Neural progenitor cell (in vitro differentiated cells): ENCODE measurements at regions not wholly inside any gene's neighbourhood (a gene's known extent, or its start where the extent isn't known, plus 50 kb on each side); places are given as distances from the start of the nearest gene placed in this dataset.
A peak's percentile ranks its signal among the peaks of the same experiment; 100 is the strongest.

Source experiments
- DNase-seq: peaks from one replicate; pipeline ENCODE4 v3.0.0-alpha.2; 2016; ENCODE audit warnings: low spot score
- H2AFZ ChIP-seq: fragments of 200-600 bp; sonication (generic); replicated peaks from 2 replicates; pipeline ENCODE4 v1.6.1; 2016; ENCODE audit warnings: antibody characterized with exemption
- H3F3A ChIP-seq: fragments of 200-600 bp; sonication (generic); 2 replicates; pipeline ENCODE4 v1.6.1; 2016; ENCODE audit warnings: antibody characterized with exemption, low read depth
- H3K27ac ChIP-seq: fragments of 200-600 bp; sonication (generic); 2 replicates; pipeline ENCODE4 v1.5.1; 2016; ENCODE audit warnings: mild to moderate bottlenecking
- H3K27me3 ChIP-seq: fragments of 200-600 bp; sonication (generic); 2 replicates; pipeline ENCODE4 v1.6.1; 2016; ENCODE audit warnings: mild to moderate bottlenecking, moderate library complexity
- H3K36me3 ChIP-seq: fragments of 200-600 bp; sonication (generic); 2 replicates; pipeline ENCODE4 v1.5.1; 2016
- H3K4me1 ChIP-seq: fragments of 200-600 bp; sonication (generic); 2 replicates; pipeline ENCODE4 v1.6.1; 2016; ENCODE audit warnings: mixed run types
- H3K4me2 ChIP-seq: fragments of 200-600 bp; sonication (generic); 2 replicates; pipeline ENCODE4 v1.6.1; 2016
- H3K4me3 ChIP-seq: fragments of 200-600 bp; sonication (generic); 2 replicates; pipeline ENCODE4 v1.5.1; 2016
- H3K79me2 ChIP-seq: fragments of 200-600 bp; sonication (generic); 2 replicates; pipeline ENCODE4 v1.6.1; 2016; ENCODE audit warnings: low read depth
- H3K9ac ChIP-seq: fragments of 200-600 bp; sonication (generic); 2 replicates; pipeline ENCODE4 v1.6.1; 2016
- H3K9me3 ChIP-seq: fragments of 200-600 bp; sonication (generic); 2 replicates; pipeline ENCODE4 v1.5.1; 2016; ENCODE audit warnings: low read depth
- H4K20me1 ChIP-seq: fragments of 200-600 bp; sonication (generic); 2 replicates; pipeline ENCODE4 v1.6.1; 2016; ENCODE audit warnings: low read depth
- H3K27ac Mint-ChIP-seq: 3 replicates; pipeline ENCODE4 v1.8.0; 2021; ENCODE audit warnings: mixed read lengths
- H3K27me3 Mint-ChIP-seq: 2 replicates; pipeline ENCODE4 v1.8.0; 2022; ENCODE audit warnings: low read depth, mild to moderate bottlenecking, inconsistent platforms, moderate library complexity, mixed read lengths; ENCODE audit not compliant: insufficient read depth
- H3K36me3 Mint-ChIP-seq: 3 replicates; pipeline ENCODE4 v1.8.0; 2021; ENCODE audit warnings: mixed read lengths
- H3K4me1 Mint-ChIP-seq: 3 replicates; pipeline ENCODE4 v1.8.0; 2021; ENCODE audit warnings: mixed read lengths
- H3K4me3 Mint-ChIP-seq: 3 replicates; pipeline ENCODE4 v1.8.0; 2021; ENCODE audit warnings: mild to moderate bottlenecking, moderate library complexity, mixed read lengths
- H3K9me3 Mint-ChIP-seq: 3 replicates; pipeline ENCODE4 v1.8.0; 2020; ENCODE audit warnings: mixed read lengths
- EZH2 ChIP-seq: fragments of 200-600 bp; sonication (generic); IDR thresholded peaks from 2 replicates; pipeline ENCODE4 v1.6.1; 2017; ENCODE audit warnings: antibody characterized with exemption, mild to moderate bottlenecking, moderate library complexity
- EZH2phosphoT487 ChIP-seq: fragments of 200-600 bp; sonication (generic); IDR thresholded peaks from 2 replicates; pipeline ENCODE4 v1.6.1; 2017; ENCODE audit warnings: antibody characterized with exemption
- TF ChIP-seq, protein P1 (sequence below): fragments of 200-600 bp; sonication (generic); IDR thresholded peaks from 2 replicates; pipeline ENCODE4 v1.5.1; 2017; ENCODE audit warnings: antibody characterized with exemption, mild to moderate bottlenecking

- H3K9me3 Mint-ChIP-seq = peaks cover 13% of the 10 kb centered on the region
- H3K27me3 Mint-ChIP-seq = peaks cover under 1% of the 10 kb centered on the region
- H3K9me3 ChIP-seq = no peaks in the 10 kb centered on the region
- no peak overlapping the region for H3K27ac Mint-ChIP-seq
- H3K79me2 ChIP-seq = no peaks in the 10 kb centered on the region
- peaks cover 6% of the 10 kb centered on the region for H3K27me3 ChIP-seq
- H4K20me1 ChIP-seq = no peaks in the 10 kb centered on the region
- peak; percentile 27 for DNase-seq
- H3K36me3 ChIP-seq = no peaks in the 10 kb centered on the region
- H3K36me3 Mint-ChIP-seq = no peaks in the 10 kb centered on the region
- no peak overlapping the region for H3K27ac ChIP-seq
- H3K9ac ChIP-seq = no peak overlapping the region
- no peak overlapping the region for H3K4me3 ChIP-seq
- peaks cover 7% of the 10 kb centered on the region for H3K4me1 Mint-ChIP-seq
- no peak overlapping the region for H2AFZ ChIP-seq
- H3F3A ChIP-seq = no peaks in the 10 kb centered on the region
- H3K4me2 ChIP-seq = no peak overlapping the region
- H3K4me1 ChIP-seq = no peaks in the 10 kb centered on the region
- no peak overlapping the region for H3K4me3 Mint-ChIP-seq
- peak; percentile 94 for TF ChIP-seq EZH2phosphoT487
- TF ChIP-seq, protein P1, sequence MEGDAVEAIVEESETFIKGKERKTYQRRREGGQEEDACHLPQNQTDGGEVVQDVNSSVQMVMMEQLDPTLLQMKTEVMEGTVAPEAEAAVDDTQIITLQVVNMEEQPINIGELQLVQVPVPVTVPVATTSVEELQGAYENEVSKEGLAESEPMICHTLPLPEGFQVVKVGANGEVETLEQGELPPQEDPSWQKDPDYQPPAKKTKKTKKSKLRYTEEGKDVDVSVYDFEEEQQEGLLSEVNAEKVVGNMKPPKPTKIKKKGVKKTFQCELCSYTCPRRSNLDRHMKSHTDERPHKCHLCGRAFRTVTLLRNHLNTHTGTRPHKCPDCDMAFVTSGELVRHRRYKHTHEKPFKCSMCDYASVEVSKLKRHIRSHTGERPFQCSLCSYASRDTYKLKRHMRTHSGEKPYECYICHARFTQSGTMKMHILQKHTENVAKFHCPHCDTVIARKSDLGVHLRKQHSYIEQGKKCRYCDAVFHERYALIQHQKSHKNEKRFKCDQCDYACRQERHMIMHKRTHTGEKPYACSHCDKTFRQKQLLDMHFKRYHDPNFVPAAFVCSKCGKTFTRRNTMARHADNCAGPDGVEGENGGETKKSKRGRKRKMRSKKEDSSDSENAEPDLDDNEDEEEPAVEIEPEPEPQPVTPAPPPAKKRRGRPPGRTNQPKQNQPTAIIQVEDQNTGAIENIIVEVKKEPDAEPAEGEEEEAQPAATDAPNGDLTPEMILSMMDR = no peak
These were observed 1443.0 kb upstream of the LRRTM1 start for GRCh38 chr2:81747481-81748070.

DNA sequence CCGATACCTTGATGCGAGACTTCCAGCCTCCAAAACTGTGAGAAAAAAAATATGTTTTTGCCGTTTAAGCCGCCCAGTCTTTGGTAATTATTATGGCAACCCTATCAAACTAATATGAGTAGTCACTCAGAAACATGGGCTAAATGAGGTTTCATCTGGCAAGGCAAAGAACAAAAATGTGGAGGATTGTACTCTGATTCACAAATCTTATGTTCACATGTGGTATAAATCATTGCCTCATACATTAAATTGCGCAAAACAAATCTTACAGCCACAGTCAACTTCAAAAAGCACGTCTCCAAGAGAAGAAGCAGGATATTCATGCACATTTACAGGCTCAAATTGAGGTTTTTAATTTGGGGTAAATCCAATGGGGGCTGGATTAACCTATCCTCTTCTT is 1435.4 kb upstream of the LRRTM1 start:
- H2AFZ ChIP-seq = no peak overlapping the region
- no peak for DNase-seq
- H3K9me3 ChIP-seq = no peaks in the 10 kb centered on the region
- H4K20me1 ChIP-seq = no peaks in the 10 kb centered on the region
- H3K4me1 ChIP-seq = no peaks in the 10 kb centered on the region
- H3K36me3 Mint-ChIP-seq = no peaks in the 10 kb centered on the region
- H3K36me3 ChIP-seq = no peaks in the 10 kb centered on the region
- no peak for TF ChIP-seq EZH2
- no peak overlapping the region for H3K4me2 ChIP-seq
- H3K4me3 Mint-ChIP-seq = no peak overlapping the region
- no peaks in the 10 kb centered on the region for H3K79me2 ChIP-seq
- no peaks in the 10 kb centered on the region for H3K4me1 Mint-ChIP-seq
- H3K4me3 ChIP-seq = no peak overlapping the region
- no peak overlapping the region for H3K27ac ChIP-seq
- no peaks in the 10 kb centered on the region for H3K9me3 Mint-ChIP-seq
- no peaks in the 10 kb centered on the region for H3K27me3 ChIP-seq
- H3F3A ChIP-seq = no peaks in the 10 kb centered on the region
- peaks cover 2% of the 10 kb centered on the region for H3K27me3 Mint-ChIP-seq
- no peak overlapping the region for H3K9ac ChIP-seq
- H3K27ac Mint-ChIP-seq = no peak overlapping the region

GRCh38 chr2:81734981-81735380 is 1430.4 kb upstream of the LRRTM1 start:
- Histone ChIP-seq H3K27ac (no peak overlapping the region), H3F3A (no peaks in the 10 kb centered on the region), H3K9me3 (no peaks in the 10 kb centered on the region), H3K4me1 (no peaks in the 10 kb centered on the region), H3K4me2 (no peak overlapping the region), H3K4me3 (no peak overlapping the region), H4K20me1 (no peaks in the 10 kb centered on the region), H2AFZ (no peak overlapping the region), H3K79me2 (no peaks in the 10 kb centered on the region), H3K27me3 (no peaks in the 10 kb centered on the region), H3K9ac (no peak overlapping the region), H3K36me3 (no peaks in the 10 kb centered on the region)
- no peaks in the 10 kb centered on the region for H3K4me1 Mint-ChIP-seq
- no peak for DNase-seq
- H3K9me3 Mint-ChIP-seq = no peaks in the 10 kb centered on the region
- no peak overlapping the region for H3K27ac Mint-ChIP-seq
- H3K36me3 Mint-ChIP-seq = no peaks in the 10 kb centered on the region
- H3K27me3 Mint-ChIP-seq = no peaks in the 10 kb centered on the region
- TF ChIP-seq EZH2phosphoT487 = no peak
- TF ChIP-seq, protein P1 = no peak
- TF ChIP-seq EZH2 = no peak
- no peak overlapping the region for H3K4me3 Mint-ChIP-seq

DNA sequence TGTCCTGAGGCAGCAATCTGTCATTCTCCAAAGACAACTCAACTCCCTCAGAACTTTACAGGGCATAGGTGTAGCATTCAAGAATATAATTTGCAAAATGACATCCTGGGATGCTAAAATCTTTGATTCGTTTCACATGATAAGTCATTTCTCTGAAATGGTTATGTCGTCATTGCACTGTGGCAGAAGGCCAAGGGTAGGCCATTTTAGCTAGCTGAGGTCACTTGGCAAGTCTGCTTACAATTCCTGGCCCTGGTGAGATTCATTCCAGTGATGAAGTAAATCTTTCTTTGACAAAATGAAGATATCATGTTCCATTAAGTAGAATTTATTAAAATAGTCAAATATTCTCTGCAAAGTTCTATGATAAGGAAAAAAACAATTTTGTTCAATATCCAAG is 1410.3 kb upstream of the LRRTM1 start:
- Histone ChIP-seq H3K9me3 (no peaks in the 10 kb centered on the region), H3K4me3 (no peak overlapping the region), H3K4me1 (no peaks in the 10 kb centered on the region), H3K27me3 (no peaks in the 10 kb centered on the region), H3F3A (no peaks in the 10 kb centered on the region), H3K9ac (no peak overlapping the region), H3K36me3 (no peaks in the 10 kb centered on the region), H3K79me2 (no peaks in the 10 kb centered on the region), H4K20me1 (no peaks in the 10 kb centered on the region), H3K27ac (no peak overlapping the region), H2AFZ (no peak overlapping the region), H3K4me2 (no peak overlapping the region)
- TF ChIP-seq EZH2phosphoT487 (no peak), EZH2 (no peak)
- TF ChIP-seq, protein P1 = no peak
- H3K36me3 Mint-ChIP-seq = no peaks in the 10 kb centered on the region
- H3K27ac Mint-ChIP-seq = no peak overlapping the region
- H3K4me1 Mint-ChIP-seq = no peaks in the 10 kb centered on the region
- no peaks in the 10 kb centered on the region for H3K27me3 Mint-ChIP-seq
- DNase-seq = no peak
- H3K4me3 Mint-ChIP-seq = no peak overlapping the region
- no peaks in the 10 kb centered on the region for H3K9me3 Mint-ChIP-seq
